Stimulated activated CD4-positive, alpha-beta T cell treated with anti-CD3 and anti-CD28 coated beads, Interleukin-2, amount 100 ng/mL, for 4 hours (primary cell): ENCODE measurements at regions not wholly inside any gene's neighbourhood (a gene's known extent, or its start where the extent isn't known, plus 50 kb on each side); places are given as distances from the start of the nearest gene placed in this dataset.

ENCODE experiments used
- DNase-seq: peaks from one replicate; pipeline ENCODE4 v3.0.0-alpha.2; 2020; ENCODE audit warnings: low read depth

DNA sequence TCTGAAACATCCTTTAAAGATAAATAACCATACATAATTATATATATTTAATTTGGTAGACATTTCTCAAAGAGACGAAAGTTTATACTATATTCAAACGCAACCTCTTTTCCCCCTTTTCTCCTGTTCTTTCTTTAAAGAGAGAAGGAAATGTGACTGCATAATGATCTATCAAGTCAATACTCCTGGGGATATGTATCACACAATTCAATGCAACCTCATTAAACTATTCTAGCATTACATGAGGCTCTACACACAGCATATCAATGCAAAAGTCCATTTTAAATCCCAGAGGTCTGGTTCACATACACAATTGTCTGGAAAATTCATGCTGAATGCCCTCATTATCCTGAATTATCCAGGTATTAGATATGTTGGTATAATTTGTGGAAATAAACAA is 330.7 kb downstream of the LMX1A start:
- no peak for DNase-seq

DNA sequence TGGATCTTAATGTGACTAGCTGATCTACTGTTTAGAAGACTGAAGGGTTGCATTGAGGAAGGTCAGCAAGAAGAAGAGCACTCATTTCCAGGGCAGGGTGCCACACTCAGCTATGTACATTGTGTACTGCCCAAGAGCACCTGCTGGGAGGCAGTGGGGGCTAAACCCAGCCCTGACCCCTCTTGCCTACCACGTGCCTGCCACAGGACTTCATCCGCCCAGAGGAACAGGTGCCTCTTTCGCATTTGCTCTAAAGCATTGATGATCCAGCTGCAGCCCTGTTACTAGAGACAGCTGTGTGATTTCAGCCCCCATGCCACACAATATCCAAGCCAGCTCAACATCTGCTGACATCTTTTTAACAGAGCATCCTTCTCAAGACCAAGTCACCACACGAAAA is 341.8 kb downstream of the LMX1A start:
- DNase-seq, result no peak

DNA sequence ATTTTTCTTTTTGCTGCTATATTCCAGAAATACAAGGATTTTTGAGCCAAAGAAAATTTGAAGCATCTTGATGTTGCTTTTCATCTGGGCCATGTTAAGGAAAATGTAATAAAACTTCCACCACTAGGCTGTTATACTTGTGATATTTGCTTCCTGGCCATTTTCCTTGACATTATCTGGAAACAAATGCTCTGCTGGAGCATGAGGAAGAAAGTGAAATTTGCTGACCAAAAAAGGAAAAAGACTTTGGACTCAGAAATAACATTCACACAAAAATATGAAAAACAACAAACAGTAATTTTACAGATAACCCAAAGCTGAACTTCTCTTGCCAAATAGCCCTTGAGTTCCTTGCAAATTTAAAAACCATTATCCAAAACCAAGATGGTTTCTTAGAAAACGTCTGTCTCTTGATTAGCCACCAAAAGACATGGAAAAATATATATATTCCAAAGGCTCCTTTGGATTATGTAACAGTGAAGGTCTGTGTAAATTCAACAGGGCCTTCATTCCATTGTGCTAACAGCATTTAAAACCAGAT is 344.5 kb downstream of the LMX1A start:
- no peak for DNase-seq

DNA sequence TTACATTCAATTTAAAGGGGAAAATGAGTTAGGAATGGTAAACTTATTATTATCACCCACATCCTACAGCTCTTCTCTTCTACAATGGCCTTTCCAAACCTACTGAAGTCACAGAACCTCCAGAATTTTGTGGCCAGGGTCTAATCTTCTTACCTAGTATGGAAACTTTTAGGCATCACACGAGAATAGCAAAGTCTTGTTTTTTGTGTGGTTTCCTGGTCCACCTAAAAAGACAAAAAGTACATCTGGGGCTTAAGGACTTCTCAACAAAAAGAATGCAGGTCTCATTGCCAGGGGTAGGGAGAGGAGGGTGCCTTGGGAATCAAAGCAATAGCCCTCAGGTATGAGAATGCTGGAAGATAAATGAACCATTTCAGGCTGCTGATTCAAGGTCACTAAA is 345.3 kb downstream of the LMX1A start:
- DNase-seq, result no peak

- no peak for DNase-seq
These were observed 346.0 kb downstream of the LMX1A start for GRCh38 chr1:165010418-165011070.

DNA sequence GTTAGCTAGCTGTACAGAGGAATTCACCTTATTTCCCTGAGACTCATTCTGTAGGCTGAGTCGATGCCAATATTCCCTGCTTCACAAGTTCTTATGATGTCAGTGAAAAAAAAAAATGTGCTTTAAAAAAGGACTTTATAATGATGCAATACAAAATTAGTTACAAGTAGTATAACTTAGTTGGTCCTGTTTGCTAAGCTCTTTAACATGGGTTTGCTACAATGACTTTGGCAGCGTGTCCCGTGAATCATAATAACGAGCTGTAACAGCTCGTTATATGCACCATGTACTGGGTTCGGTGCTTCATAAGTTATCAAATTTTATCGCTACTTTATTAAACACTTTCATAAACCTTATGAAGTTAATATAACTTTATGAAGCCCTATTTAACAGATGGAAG is 349.7 kb downstream of the LMX1A start:
- DNase-seq, result no peak

DNA sequence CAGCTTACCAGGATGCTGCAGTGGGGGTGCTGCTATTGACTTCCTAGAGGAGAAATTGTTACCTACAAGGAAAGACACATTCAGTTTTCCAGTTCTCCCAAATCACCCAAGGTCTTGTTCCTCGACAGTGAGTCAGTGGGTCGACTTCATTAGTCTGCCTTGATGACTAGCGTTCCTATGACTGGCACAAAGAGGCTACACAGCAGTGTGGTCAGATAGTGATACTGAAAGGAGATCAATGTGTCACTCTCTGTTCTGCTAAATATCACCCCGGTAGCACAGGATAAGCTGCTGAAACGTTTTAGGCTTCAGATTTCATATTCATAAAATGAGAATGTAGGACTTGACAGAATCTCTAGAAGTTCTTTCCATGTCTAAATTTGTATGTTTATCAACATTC is 357.4 kb downstream of the LMX1A start:
- DNase-seq, result no peak

DNA sequence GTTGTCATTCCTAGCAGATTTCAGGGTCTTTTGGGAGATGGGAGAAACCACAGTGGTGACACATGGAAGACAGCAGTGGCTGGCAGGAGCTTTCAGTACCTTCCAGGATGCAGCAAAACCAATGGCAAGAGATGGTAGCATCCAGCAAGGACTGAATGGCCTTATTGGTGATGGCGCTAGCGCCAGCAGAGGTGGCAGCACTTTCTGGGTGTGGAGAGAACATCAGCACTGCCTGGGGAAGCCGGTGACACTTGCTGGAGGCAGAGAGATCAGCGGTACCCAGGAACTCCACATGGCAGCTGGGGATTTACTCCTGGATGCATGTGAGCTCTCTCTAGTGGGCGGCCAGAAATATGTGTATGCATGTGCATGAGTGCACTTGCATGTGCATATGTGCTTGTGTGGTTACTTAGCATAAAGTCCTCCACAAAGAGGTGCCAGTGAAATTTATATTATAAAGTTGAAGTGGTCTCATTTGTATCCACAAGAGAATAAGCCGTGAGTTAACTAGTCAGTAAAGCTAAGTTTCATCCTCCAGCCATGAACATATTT is 364.7 kb downstream of the LMX1A start:
- DNase-seq, result no peak

DNA sequence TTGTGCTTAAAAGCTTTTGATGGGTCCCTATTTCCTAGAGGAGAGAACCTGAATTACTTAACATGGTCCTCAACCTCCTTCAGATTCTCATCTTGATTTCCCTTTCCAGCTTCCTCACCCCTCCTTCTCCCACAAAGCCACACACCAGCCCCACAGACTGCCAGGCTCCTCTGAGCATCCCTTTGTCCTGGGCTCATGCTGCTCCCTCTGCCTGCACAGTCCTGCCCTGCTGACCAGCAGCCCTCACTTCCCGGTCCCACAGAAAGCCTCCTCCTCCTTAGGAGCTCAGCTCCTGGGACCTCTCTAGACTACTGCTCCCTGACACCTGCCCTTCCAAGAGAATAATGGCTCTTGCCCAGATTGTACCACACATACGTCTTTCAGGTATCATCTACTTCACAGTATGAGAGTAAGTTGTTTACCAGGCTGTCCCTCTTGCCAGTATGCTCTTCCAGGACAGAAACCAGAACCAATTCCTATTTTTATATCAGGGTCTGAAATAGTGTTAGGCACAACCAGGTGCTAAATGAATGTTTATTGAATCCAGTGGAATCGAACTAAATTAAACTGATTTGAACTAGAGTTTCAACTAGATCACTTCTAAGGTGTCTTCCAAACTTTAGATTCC is 373.4 kb downstream of the LMX1A start:
- DNase-seq, result no peak

DNA sequence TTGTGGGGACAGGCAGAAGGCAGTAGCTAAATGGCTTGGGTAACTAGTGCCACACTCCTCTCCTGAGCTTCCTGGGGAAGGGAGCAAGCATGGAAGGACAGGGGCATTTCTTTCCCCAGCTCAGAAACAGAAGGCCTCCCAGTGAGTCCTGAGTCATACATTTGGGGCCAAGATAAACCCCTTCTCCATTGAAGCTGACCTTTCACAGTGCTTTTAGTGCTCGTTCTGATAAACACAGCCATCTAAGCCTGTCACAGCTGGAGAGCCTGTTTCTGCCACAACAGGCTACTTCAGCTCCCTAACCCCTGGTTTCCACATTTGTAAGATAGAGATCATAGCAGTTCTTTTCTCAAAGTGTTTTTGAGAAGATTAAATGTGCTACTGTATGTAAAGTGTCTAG is 374.0 kb downstream of the LMX1A start:
- DNase-seq, result no peak

- DNase-seq, result no peak
These were observed 379.0 kb downstream of the LMX1A start for GRCh38 chr1:164977561-164977960.

GRCh38 chr1:164971921-164972415 is 384.5 kb downstream of the LMX1A start:
- no peak for DNase-seq

DNA sequence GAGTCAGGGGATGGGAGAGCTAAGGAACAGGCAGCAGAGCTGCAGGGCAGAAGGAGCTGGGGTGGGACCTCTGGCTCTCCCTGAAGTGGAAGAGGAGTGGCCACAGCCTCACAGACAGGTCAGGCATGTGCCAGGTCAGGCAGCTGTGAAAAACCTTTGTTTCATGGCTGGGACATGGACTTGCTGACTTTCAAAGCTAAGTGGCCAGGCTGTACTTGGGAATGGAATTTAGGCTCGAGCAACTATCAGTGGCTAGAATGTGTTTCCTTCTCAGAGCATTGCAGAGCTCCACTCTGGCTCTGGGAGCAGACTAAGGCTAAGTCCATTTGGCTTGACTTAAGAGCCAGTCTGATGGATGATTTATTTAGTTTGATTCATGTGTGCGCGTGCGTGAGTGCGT is 385.1 kb downstream of the LMX1A start:
- DNase-seq, result no peak

- no peak for DNase-seq
These were observed 387.3 kb downstream of the LMX1A start for GRCh38 chr1:164969253-164969652.

DNA sequence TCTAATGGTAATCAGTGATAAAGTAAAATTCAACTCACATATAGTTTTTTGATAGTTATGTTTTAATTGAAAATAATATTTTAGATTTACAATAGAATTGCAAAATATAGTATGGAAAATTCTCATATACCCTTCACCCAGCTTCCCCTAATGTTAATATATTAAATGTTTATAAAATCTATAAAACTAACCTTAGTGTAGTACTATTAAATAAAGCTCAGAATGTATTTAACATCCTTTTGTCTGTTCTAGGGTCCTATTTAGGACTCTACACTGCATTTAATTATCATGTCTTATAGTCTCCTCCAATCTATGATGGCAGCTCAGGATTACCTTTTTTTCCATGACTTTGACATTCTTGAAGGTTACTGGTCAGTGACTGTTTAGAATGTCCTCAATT is 389.2 kb downstream of the LMX1A start:
- DNase-seq, result no peak

DNA sequence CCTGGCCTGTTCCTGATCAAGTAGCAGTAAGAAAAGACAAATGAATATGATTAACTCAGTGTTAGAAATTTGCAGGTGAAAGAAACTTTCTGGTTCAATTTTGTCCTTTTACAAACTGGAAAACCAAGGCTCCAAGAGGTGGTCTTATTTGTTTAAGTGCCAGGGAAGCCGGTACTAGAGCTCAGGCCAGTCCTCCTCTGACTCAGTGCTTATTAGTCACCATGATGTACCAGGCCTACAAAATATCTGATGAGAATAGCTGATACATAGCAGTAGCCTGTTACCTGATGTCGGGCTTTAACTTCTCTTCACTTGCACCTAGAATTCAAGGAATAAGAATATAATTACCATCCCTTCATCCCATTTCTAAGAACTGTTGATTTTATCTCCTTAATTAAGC is 394.8 kb downstream of the LMX1A start:
- no peak for DNase-seq

DNA sequence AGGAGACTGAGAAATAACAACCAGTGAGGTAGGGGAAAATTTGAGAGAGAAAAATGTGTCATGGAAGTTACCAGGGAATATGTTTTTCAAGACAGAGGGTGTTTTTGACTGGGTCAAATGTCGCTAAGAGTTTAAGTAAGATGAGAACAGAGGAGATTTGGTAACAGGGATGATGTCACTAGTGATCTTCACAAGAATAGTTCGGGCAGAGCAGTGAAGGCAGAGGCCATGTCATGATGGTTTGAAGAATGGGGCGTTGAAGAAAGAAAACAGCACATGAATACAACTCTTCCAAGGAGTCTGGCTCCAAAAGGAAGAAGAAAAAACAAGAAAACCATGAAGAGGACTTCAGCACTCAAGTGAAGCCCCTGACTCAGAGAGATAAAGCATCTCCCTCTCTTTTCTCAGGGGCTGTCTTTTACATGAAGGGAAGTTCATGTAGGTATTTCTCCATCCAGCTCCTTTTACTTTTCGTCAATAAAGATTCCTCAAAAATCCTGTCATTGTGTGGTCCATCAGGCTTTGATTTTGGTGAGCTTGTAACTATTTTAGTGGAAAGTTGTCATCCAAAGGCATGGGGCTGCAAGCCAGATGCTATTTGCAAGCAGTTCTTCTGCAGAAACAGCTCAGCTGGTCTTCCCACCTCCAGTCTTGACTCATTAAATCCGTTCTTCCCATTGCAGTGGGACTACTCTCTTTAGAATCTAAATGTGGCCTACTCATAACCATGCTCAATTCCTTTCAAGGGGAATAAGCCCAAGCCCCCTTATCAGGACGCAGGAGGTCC is 397.3 kb downstream of the LMX1A start:
- no peak for DNase-seq

GRCh38 chr1:164953815-164954214 is 394.8 kb downstream of the PBX1 start:
- no peak for DNase-seq

GRCh38 chr1:164953098-164953497 is 394.1 kb downstream of the PBX1 start:
- DNase-seq, result no peak

DNA sequence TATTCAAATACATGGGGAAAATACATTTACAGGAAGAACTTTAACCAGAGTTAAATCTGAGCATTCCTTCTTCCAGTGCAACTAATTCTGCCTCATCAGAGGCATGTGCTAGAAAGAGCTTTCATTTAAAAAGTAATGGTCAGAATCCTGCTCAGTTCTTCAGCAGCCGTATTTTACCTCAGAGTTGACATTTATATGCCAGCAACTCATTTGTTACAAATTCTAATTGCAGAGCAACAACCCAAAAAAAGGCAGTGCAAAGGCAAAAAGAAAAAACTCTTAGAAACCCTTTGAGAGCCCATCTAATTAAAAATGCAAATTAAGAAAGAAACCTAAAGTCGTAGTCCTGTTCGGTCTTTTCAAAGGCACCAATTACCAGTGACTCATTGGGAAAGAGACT is 392.5 kb downstream of the PBX1 start:
- no peak for DNase-seq

GRCh38 chr1:164950541-164950986 is 391.6 kb downstream of the PBX1 start:
- DNase-seq, result no peak

- no peak for DNase-seq
These were observed 390.9 kb downstream of the PBX1 start for GRCh38 chr1:164949771-164950471.
